ENCODE measurements at regions not wholly inside any gene's neighbourhood (a gene's known extent, or its start where the extent isn't known, plus 50 kb on each side); places are given as distances from the start of the nearest gene placed in this dataset.

DNA sequence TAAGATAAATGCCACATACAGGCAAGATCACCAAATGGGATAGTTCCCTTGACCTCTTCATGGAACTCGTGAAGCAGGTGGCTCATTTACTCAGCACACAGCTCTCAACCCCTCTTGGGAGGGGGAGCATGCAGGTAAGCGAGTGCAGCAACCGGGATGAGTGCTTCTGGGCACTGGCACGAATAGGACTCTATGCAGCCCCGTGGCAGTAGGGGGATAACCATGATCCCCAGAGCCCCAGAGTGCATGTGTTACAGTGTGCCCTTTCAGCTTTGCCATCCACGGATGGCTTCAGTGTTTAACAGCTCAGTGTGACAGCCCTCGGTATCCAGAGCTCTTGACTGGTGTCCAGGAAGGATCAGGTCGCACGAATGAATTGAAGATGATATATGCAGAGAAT is 1187.1 kb downstream of the CDH9 start:
- Histone ChIP-seq H3K9me3 (replicated peaks; ENCODE audit: control insufficient read depth, insufficient read depth, low read length) (no peaks in the 10 kb centered on the region), H3K79me2 (ENCODE audit: control insufficient read depth, insufficient read depth, low read length) (no peaks in the 10 kb centered on the region), H3K27me3 (replicated peaks in 1 of 2; ENCODE audit: control insufficient read depth in 2 of 2, insufficient read depth in 2 of 2, low read length in 1 of 2) (no peaks in the 10 kb centered on the region), H3K4me2 (ENCODE audit: control insufficient read depth, insufficient read depth) (no peak overlapping the region), H2AFZ (ENCODE audit: control insufficient read depth, low read depth, low read length) (no peak overlapping the region), H3K4me1 (ENCODE audit: control insufficient read depth, insufficient read depth, low read length) (no peaks in the 10 kb centered on the region), H3K27ac (ENCODE audit: control insufficient read depth, insufficient read depth) (no peak overlapping the region), H3K4me3 (no peak overlapping the region), H3K36me3 (ENCODE audit: control insufficient read depth in 2 of 2, insufficient read depth in 2 of 2, low read length in 1 of 2) (no peaks in the 10 kb centered on the region), H4K20me1 (ENCODE audit: control insufficient read depth, insufficient read depth) (no peaks in the 10 kb centered on the region), H3K9ac (ENCODE audit: control insufficient read depth, insufficient read depth, low read length) (no peak overlapping the region)
- WGBS (ENCODE audit: insufficient coverage, insufficient replicate concordance, low lambda C conversion rate, missing lambda C conversion rate), result 28% methylated on average over 9 of the region's 9 CpGs
- POLR2A ChIA-PET, result interaction anchor here (0.6 kb wide), 1 partner anchor 9 kb away, joined by 4 read pairs; no protein-coding TSS in a partner anchor
- no TSS peak for BruUV-seq (replicated peaks)
- in situ Hi-C loops (cut with MboI) (no loop called here), intact Hi-C loops (cut with micrococcal nuclease; ENCODE audit: unreplicated experiment) (loop anchor here (10.0 kb wide), 1 partner anchor 306 kb away; no protein-coding TSS in a partner anchor)
- SMC1A ChIA-PET (ENCODE audit: uncharacterized antibody, unreplicated experiment), result no interaction called here
- no peak for DNase-seq (ENCODE audit: low read depth, low spot score)
- RAD21 ChIA-PET (ENCODE audit: unreplicated experiment), result no interaction called here
- no peak for ATAC-seq
- CTCF ChIA-PET, result no interaction called here
- no peak for FAIRE-seq
- TF ChIP-seq ASH2L (IDR thresholded peaks at IDR 0.05; ENCODE audit: borderline replicate concordance, low read depth), result no peak
- TF ChIP-seq SREBF1 (IDR thresholded peaks at IDR 0.05; ENCODE audit: low read length), result no peak
- TF ChIP-seq CEBPB (IDR thresholded peaks at IDR 0.05; ENCODE audit: borderline replicate concordance in 1 of 2, low read depth in 2 of 2, low read length in 2 of 2), result no peak
- no peak for TF ChIP-seq KLF5 (IDR thresholded peaks at IDR 0.05; ENCODE audit: partially characterized antibody)
- no peak for TF ChIP-seq RUNX3 (IDR thresholded peaks at IDR 0.05; ENCODE audit: low read length)

GRCh38 chr5:25850581-25850980 is 1187.8 kb downstream of the CDH9 start:
- ChIA-PET POLR2A (no interaction called here), CTCF (interaction anchor here (0.7 kb wide), 1 partner anchor 216 kb away, joined by 3 read pairs; no protein-coding TSS in a partner anchor), SMC1A (ENCODE audit: uncharacterized antibody, unreplicated experiment) (no interaction called here), RAD21 (ENCODE audit: unreplicated experiment) (no interaction called here)
- no peak overlapping the region for H3K27ac ChIP-seq (ENCODE audit: control insufficient read depth, insufficient read depth)
- H3K79me2 ChIP-seq (ENCODE audit: control insufficient read depth, insufficient read depth, low read length), result no peaks in the 10 kb centered on the region
- FAIRE-seq (no peak), ATAC-seq (no peak), DNase-seq (ENCODE audit: low read depth, low spot score) (no peak)
- 40% methylated on average over 5 of the region's 5 CpGs for WGBS (ENCODE audit: insufficient coverage, insufficient replicate concordance, low lambda C conversion rate, missing lambda C conversion rate)
- no peak overlapping the region for H3K9ac ChIP-seq (ENCODE audit: control insufficient read depth, insufficient read depth, low read length)
- H2AFZ ChIP-seq (ENCODE audit: control insufficient read depth, low read depth, low read length), result no peak overlapping the region
- H4K20me1 ChIP-seq (ENCODE audit: control insufficient read depth, insufficient read depth), result no peaks in the 10 kb centered on the region
- H3K36me3 ChIP-seq (ENCODE audit: control insufficient read depth in 2 of 2, insufficient read depth in 2 of 2, low read length in 1 of 2), result no peaks in the 10 kb centered on the region
- no peaks in the 10 kb centered on the region for H3K27me3 ChIP-seq (replicated peaks in 1 of 2; ENCODE audit: control insufficient read depth in 2 of 2, insufficient read depth in 2 of 2, low read length in 1 of 2)
- intact Hi-C loops (cut with micrococcal nuclease; ENCODE audit: unreplicated experiment) (loop anchor here (10.0 kb wide), 1 partner anchor 306 kb away; no protein-coding TSS in a partner anchor), in situ Hi-C loops (cut with MboI) (no loop called here)
- H3K4me3 ChIP-seq, result no peak overlapping the region
- no peaks in the 10 kb centered on the region for H3K9me3 ChIP-seq (replicated peaks; ENCODE audit: control insufficient read depth, insufficient read depth, low read length)
- H3K4me2 ChIP-seq (ENCODE audit: control insufficient read depth, insufficient read depth), result no peak overlapping the region
- BruUV-seq (replicated peaks), result no TSS peak
- no peaks in the 10 kb centered on the region for H3K4me1 ChIP-seq (ENCODE audit: control insufficient read depth, insufficient read depth, low read length)
- TF ChIP-seq PAX5 (IDR thresholded peaks at IDR 0.05; ENCODE audit: borderline replicate concordance, low read depth, low read length) (no peak), CREM (IDR thresholded peaks at IDR 0.05; ENCODE audit: low read depth) (no peak), MYB (IDR thresholded peaks at IDR 0.05; ENCODE audit: borderline replicate concordance, low read depth, low read length) (no peak)
